Activated CD4-positive, alpha-beta T cell treated with anti-CD3 and anti-CD28 coated beads, Interleukin-2, amount 50 U/mL, for 16 hours (primary cell): ENCODE measurements at regions not wholly inside any gene's neighbourhood (a gene's known extent, or its start where the extent isn't known, plus 50 kb on each side); places are given as distances from the start of the nearest gene placed in this dataset.
"Not testable (repeated sequence)": the region's sequence is repeated elsewhere in the genome, so short reads cannot be mapped to it uniquely, and the experiment has no call there.

Experiments used
- DNase-seq: peaks from one replicate; pipeline ENCODE4 v3.0.0-alpha.2; 2020

DNA sequence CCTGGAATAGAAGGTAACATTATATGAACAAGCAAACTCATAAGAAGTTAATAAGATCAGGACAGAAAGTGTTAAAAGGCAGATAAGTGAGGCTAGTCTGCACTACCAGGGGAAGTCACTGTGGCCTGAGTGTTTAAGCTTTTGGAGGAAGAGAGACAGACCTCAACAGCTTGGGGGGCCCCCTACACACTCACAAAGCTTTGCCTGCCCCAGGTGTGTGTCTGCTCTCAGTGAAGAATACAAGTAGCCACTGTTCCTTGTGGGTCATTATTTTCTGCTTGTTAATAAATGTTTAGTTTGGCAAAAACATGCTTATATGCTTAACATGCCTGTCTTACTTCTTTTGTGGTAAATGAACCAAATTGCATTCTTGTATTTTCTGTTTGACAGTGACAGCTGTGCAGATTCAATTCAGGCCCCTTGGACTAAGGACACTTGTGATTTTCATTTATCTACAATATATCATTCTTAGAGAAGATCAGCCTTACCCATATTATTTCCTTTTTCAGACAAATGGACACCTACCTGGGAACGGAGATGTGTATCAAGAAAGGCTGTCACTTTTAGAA lies 50.7 kb upstream of the C12orf71 start:
- DNase-seq: no peak

DNA sequence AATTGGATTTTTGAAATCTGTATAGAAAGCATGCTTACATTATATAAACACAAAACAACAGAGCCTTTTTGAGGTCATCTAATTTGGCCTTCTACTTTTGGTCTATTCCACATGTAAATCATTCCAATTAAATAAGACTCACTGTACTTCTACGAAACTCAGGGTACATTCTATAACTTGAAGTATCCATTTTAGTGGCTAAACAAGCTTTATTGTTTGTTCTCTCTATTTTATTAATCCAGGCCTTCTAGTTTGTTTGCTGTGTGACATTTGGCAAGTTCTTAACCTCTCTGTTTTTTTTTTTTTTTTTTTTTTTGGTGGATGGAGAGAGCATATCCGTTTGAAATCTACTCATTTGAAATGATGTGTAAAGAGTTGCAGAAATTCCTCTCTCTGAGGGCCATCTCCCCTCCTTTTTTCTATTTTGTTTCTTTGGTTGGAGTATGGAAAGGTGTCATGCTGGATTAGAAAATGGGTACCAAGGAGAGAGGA lies 58.1 kb upstream of the C12orf71 start:
- DNase-seq: no peak

DNA sequence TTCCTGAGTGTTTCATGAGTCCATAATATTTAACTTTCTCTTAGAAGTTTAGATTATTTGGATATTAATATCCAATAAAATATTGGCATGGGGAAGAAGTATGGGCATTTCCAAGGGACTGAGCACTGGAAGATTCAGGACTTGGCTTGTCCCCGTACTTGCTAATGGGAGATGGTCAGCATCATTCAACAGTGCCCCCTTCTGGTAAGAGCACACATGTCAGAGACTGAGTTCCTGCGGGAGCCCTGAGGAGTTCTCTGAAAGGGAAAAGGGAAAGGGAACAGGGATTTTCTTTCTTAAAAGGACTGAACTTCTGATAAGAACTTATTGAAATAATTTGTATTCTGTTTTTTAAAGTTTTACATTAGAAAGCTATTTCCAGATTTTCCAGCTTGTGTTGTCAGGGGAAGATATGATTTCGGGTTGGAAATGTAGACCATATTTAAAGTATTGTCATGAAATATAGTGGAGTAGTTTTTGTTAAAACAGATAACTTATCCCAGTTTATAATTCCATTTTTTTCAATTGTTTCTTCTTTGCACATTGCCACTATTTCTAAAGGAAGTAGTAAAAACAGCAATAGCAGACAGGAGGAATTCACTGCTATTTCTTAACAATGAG lies 59.8 kb upstream of the C12orf71 start:
- peak; percentile 66 for DNase-seq

DNA sequence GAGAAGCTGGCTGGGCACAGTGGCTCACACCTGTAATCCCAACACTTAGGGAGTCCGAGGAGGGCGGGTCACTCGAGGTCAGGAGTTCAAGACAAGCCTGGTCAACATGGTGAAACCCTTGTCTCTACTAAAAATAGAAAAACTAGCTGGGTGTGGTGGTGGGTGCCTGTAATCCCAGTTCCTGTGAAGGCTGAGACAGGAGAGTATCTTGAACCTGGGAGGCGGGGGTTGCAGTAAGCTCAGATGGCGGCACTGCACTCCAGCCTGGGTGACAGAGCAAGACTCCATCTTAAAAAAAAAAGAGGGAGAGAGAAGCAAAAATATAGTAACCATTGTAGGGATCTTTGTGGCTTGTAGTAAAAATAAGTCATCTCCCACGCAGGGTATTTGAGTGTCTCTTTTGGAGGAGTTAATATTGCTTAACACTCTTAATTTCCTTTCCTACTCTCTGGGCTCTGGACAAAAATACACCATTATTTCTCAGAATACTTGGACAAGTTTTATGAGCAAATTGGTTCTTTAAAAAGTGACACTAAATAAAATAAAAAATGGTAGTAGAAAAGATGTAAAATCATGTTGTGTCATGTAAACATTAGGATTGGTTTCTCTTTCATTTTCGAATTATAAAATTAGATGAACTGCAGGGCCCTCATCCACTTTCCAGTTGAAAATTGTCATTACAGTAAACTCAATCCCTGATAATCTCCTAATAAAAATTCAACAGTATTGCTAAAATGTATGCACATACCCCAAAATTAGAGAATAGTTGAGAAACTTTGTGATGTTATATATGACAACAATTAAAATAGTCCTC lies 61.1 kb upstream of the C12orf71 start:
- no peak for DNase-seq

DNA sequence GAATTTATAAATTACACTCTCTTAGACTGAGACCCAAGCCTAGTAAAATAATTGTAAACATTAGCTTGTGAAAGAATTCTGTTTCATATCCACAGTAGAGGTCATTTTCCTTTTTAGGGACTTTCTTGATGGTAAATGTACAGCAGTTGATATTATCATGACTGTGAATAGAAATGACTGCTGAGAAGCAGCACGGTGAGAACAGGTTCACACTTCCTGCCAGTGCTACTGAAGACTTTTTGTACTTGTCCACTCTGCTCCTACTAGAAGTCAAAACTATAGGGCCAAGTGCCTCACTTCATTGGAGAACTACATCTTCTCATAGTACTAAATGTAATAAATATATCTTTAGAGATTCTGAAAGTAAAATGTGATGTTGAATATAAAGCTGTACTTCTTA lies 63.3 kb upstream of the C12orf71 start:
- DNase-seq: not testable (repeated sequence)

DNA sequence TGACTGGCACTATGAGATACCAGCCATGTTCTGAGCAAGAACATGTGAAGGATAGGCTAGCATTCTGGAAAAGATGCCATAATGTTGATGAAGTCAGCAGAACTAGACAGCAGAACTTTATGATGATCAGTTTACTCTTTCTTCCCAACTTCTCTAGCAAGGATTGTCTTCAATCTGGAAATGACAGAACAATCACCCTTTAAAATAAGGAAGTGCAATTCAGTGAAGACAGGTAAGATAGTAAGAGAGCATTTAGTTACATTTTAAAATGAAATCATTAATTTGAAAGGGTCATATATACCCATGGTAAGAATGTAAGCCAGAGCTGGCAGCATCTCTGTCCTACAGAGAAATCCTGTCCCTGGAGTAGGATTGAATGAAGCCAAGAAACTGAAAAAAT lies 66.0 kb upstream of the C12orf71 start:
- no peak for DNase-seq

DNA sequence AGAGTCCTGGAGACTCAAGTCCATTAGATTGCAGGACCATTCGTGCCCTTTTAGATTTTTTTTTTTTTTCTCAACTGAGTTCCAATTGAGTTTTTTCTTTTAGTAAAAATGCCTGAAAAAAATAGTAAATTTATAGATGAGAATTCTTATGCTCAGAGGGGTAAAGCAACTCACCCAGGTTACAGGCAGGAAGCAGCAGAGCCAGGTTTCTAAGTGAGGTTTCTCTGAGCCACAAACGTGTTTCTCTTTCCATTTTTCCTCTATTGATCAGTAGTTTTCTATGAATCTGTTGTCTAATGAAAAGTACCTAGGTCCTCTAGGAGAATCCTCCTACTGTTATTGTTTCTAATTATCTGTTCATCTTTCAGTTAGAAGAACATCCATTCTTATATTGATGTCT lies 66.4 kb upstream of the C12orf71 start:
- no peak for DNase-seq

DNA sequence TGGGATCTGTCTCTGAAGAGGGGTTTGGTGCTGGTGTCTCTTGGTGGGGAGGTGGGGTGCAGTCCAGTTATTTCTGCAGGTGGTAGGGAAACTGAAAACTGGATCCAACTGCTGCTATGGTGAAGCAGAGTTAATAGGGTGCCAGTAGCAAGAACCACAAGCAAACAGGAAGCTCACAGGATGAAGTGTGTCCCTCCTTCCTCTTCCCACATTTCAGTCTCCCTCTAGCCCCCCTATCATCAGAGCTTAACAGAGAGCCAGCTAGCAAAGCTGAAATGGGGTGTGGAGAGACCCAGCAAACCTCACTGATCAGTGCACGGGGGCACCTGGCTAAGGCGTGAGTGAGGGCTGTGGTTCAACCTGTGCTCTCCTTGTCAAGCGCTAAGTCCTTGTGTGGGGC lies 69.1 kb upstream of the C12orf71 start:
- DNase-seq: no peak

DNA sequence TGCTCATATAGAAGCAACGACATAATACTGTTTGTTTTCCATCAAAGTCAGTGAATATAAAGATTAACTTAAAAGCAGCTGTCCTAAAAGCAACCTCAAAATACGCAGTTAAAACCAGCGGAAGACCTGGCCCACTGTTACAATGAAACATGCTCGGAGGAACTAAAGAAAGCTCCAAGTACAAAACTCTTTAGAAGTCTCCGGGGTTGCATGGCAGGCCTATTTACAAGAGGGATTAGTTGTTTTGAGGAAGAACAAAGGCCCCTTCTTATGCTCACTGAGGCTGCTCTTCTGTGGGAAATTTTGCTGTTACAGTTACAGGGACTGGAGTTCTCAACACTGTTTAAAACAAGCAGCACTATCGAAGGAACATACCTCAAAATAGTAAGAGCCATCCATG lies 75.9 kb upstream of the C12orf71 start:
- DNase-seq: no peak

DNA sequence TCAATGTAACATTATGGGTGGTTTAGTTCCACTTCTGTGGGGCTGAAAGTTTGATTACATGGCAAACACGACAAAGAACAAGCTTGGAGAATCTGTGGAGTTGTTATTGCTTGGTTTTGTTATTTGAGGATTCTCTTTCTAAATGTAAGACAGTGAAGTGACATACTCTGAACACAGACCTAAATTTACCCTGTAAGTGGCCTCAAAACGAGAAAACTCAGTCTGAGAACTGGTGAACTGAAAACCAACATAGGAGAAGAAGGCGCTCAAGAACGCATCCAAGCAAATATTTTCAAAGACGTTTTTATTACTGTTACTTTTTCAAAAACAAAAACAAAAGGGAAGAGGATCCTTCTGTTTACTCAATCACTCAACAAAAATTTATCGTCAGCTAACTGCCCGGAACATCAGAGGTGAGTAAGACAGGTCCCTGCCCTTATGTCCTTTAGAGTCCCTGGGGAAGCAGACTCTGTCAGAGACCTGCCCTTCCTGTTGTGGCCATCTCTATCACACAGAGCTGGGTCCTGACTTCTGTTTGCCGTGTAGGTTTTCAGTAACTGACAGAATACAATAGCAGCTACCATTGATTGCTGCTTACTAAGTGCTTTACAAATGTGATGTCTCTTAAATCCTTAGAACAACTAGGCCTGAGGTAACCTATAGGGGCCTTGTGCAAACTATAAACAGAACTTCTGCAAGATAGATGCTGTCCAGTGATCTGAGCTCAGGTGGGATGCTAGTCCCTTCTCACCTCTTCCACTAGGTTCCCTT lies 79.3 kb upstream of the C12orf71 start:
- no peak for DNase-seq

DNA sequence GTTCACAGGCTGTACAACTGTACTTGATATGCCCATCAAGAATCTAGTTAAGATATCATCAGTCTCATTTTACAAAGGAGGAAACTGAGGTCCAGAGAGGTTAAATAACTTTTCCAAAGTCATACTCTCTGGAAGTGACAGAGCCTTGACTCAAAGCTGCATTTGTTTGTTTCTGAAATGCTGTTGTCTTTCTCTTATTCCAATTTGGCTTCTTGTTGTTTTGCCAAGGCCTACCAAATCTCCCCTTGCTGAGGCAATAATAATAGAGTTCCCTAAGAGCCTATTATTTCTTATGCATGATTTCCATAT lies 79.8 kb upstream of the C12orf71 start:
- DNase-seq: no peak

DNA sequence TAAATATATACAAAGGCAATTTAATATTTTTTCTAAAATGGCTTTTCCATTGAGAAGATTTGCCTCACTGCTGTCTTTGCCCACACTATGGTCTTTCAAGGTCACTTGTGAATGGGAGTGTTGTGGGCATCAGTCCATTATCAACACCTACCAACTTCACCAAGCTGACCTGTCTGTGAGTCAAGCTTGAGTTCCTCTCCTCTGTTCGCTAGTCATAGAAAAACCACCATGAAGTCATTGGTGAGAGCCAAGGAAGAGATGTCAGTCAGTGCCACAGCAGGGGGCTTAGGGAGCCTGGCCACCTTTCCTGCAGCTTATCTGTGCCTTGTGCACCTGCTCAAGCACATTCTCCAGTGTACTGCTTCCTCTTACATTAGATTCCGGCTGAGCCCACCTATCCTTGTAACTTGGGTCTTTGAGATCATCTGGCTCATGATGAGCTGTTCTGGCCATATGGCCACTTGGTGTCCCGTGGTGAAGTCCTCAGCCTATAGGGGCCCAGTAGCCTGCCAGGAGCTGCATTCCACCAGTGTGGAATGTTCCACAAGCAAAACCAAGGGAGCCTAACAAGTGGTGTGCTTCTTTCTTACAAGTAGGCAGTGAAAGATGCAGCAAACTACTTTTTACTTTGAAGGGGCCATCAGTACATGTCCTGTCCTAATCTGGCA lies 80.8 kb upstream of the C12orf71 start:
- DNase-seq: no peak

DNA sequence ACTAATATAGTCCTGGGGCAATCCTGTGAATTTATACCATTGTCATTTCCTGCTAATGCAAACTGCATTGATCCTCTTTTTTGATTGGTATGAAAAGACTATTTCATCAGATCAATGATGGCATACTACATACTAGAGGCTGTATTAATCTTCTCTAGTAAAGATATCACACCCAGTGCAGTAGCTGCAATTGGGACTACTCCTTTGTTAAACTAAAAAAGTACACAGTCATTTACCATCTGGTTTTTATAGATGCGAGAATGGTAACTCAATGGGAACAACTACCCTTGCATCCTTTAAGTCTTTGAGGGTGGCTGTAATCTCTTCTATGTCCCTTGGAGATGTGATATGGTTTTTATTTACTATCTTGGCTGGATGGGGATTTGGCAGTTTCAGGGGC lies 80.2 kb upstream of the STK38L start:
- DNase-seq: no peak

DNA sequence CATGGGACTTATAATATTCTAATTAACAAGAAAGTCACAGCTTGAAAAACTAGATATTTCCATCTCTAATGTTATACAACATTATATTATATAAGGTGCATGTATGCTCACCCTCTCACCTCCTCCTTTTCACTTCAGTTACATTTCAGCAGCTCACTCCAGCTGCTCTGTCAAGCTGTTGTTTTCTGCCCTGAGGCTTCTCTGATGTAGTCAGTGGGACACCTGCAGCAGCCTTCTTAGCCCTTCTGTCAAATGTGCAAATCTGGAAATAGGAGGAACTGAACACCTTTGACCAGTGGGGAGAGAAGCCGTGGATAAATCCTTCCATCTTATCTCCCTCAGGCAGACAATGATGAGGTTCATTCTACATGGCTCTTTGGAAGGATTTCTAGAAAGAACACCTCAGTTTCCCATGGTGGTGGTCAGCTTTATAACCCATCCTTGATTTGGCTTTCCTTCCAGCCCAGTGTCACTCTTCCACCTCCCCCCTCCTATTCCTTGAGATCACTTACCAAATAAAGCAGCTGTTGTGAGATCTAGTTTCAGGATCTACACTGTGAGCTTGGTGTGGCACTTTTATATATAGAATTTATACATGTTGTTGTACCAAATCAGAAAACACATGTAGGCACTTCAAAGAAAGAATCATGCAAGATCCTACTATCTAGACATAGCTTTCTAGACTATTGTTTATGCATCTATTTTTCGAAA lies 79.6 kb upstream of the STK38L start:
- DNase-seq: no peak

DNA sequence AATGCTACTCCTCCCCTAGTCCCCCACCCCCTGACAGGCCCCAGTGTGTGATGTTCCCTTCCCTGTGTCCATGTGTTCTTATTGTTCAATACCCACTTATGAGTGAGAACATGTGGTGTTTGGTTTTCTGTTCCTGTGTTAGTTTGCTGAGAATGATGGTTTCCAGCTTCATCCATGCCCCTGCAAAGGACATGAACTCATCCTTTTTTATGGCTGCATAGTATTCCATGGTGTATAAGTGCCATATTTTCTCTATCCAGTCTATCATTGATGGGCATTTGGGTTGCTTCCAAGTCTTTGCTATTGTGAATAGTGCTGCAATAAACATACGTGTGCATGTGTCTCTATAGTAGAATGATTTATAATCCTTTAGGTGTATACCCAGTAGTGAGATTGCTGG lies 78.1 kb upstream of the STK38L start:
- not testable (repeated sequence) for DNase-seq

DNA sequence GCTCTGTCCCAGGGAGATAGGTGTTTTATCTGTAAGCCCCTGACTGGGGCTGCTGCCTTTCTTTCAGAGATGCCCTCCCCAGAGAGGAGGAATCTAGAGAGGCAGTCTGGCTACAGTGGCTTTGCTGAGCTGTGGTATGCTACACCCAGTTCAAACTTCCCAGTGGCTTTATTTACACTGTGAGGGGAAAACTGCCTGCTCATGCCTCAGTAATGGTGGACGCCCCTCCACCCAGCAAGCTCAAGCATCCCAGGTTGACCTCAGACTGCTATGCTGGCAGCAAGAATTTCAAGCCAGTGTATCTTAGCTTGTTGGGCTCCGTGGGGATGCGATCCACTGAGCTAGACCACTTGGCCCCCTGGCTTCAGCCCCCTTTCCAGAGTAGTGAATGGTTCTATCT lies 72.6 kb upstream of the STK38L start:
- not testable (repeated sequence) for DNase-seq

DNA sequence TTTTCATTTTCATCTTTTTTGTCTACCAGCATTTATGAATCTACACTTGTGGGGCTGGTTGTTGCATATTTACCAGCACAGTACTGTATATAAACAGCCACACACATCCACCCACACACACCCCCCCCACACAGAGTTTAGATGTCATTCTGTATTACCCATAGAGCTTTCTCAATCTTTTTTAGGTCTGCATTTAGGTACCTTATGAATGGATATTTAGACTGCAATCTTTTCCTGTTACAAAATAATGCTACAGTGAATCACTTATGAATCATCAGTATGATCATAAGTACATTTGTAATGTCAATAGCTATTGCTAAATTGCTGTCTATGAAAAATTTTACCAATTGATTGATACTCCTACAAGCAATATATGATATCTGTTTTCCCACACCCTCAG lies 67.3 kb upstream of the STK38L start:
- peak; percentile 55 for DNase-seq

DNA sequence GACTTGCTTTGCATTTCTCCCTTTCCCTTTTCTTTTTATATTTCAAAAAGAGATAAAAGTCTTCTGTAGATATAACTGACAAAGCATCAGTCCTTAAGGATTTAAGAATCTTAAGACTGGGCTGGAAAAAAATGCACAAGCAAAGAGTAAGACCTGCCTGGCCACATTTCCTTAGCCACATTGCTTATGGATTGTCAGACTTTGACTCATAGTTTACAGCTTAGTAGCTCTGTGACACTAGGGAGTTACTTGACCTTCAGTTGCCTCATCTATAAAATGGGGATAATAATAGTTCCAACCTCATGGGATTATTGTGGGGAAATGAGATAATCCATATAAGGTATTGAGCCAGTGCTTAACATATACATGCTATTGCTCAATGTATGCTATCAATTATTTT lies 66.4 kb upstream of the STK38L start:
- DNase-seq: peak; percentile 40

DNA sequence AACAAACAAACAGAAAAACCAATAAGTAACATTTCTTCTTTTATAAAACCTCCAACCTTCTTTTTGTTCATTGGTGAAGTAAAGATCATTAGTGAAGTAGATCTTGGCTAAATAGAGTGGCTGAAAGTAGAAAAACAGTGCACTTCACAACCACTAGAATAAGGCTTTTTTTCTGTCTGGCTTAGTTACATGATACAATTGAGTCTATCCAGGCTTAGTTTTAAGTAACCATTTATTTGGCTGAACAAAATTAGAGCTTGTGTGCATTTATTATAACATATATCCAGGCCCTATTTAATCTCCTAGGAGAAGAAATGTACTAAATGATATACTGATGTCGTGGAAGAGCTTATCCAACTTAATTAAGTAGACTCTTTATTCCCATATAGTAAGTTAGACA lies 65.8 kb upstream of the STK38L start:
- no peak for DNase-seq

DNA sequence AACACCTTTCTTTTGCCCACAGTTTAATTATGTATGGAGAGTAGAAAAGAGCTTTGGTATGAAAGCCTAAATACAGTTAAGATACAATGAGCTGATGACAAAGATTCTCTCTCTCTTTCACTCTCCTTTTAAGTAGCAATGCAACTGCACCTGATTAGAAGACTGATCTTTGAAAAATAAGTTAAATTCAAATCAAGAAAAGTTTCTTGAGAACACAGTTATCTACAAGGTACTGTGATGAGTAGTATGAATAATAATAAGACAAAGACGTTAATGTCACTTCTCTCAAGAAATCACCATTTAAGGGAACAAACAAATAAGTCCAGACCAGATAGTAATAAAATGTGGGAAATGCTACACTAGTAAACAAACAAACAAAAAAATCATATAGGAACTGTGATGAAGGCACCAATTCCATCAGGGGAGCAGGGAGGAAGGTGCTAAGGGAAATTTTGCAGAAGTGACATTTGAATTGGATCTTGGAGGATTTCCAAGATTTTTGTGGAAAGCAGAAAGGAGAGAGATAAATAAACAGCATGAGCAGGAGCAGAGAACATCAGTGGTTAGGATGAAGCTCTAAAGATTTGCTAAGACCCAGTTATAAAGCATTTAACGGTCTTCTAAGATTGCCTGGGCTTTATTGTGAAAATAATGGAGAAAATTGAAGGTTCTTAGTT lies 65.2 kb upstream of the STK38L start:
- DNase-seq: peak; percentile 54

DNA sequence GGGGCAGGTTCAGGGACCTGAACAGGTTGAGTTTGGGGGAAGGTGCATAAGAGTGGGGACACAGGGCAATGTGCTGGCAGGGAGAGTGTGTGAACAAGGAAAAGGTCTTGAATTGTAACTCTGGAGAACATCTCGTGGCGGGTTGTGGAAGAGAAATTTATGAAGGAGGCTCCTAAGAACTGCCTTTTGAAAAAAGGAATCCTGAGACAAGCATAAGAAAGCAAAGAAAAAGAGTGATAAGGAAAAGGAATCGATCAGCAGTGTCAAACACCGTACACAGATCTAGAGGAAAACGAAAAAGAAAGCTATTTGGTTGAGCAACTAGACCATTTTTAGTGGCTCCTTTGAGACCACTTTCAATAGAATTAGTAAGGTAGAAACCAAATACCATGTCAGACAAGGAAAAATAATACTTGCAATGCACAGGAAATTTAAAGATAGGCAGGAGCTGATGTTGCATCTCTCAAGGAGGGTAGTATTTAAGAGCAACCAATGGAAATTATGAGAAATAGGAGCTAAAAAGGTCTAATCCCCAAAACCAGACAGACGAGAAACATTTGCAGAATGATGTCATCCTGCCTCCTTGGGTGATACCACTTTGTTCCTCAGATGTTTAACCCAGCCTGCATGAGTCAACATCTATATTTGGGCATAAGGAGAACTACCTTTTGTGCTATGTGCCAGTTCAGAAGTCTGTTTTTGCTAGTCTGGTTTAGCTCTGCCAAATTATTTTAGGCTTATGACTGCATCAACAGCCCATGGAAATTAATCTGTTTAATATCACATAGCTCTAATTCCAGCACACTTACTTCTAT lies 64.5 kb upstream of the STK38L start:
- peak; percentile 87 for DNase-seq
